ENCODE measurements at regions not wholly inside any gene's neighbourhood (a gene's known extent, or its start where the extent isn't known, plus 50 kb on each side); places are given as distances from the start of the nearest gene placed in this dataset.

GRCh38 chr7:50220273-50220672 is 84.2 kb upstream of the IKZF1 start:
- peaks cover 15% of the 10 kb centered on the region; the same call in 1 of the 2 replicates for H3K9me3 ChIP-seq
- H3K36me3 ChIP-seq (replicated peaks in 1 of 2; ENCODE audit: control insufficient read depth in 1 of 2, insufficient read depth in 2 of 2, low read length in 1 of 2): peaks cover 0 to 2% of the 10 kb centered on the region in 2 experiments
- H4K20me1 ChIP-seq (ENCODE audit: insufficient read depth): 0 out of 2 replicates have a peak, but pooled peaks cover under 1% of the 10 kb centered on the region
- 0% methylated on average over 2 of the region's 2 CpGs for WGBS (ENCODE audit: low lambda C conversion rate)
- H3K79me2 ChIP-seq (ENCODE audit: insufficient read depth): no peaks in the 10 kb centered on the region
- POLR2A ChIA-PET: no interaction called here
- no peak overlapping the region for H2AFZ ChIP-seq (ENCODE audit: low read depth)
- TF ChIP-seq ELF1 (IDR thresholded peaks at IDR 0.05): no peak
- TF ChIP-seq RCOR1 (IDR thresholded peaks at IDR 0.05; ENCODE audit: low read length): no peak
- no peak for TF ChIP-seq TCF12 (IDR thresholded peaks at IDR 0.05)
- TF ChIP-seq NRF1 (IDR thresholded peaks at IDR 0.05; ENCODE audit: low read depth, low read length): no peak
- no peak for TF ChIP-seq PBX3 (IDR thresholded peaks at IDR 0.05)
- TF ChIP-seq, protein P1, sequence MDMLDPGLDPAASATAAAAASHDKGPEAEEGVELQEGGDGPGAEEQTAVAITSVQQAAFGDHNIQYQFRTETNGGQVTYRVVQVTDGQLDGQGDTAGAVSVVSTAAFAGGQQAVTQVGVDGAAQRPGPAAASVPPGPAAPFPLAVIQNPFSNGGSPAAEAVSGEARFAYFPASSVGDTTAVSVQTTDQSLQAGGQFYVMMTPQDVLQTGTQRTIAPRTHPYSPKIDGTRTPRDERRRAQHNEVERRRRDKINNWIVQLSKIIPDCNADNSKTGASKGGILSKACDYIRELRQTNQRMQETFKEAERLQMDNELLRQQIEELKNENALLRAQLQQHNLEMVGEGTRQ (IDR thresholded peaks at IDR 0.05; ENCODE audit: borderline replicate concordance, low read depth, low read length): no peak
- no peak for TF ChIP-seq CTCF (IDR thresholded peaks at IDR 0.05)
- TF ChIP-seq EZH2phosphoT487 (IDR thresholded peaks at IDR 0.05; ENCODE audit: borderline replicate concordance, low read depth): no peak
- no peak for TF ChIP-seq SIN3A (IDR thresholded peaks at IDR 0.05; ENCODE audit: borderline replicate concordance, low read depth, low read length)
- TF ChIP-seq EP300 (IDR thresholded peaks at IDR 0.05; ENCODE audit: borderline replicate concordance in 1 of 2, low read depth in 1 of 2, low read length in 1 of 2): no peak
- TF ChIP-seq FOSL2 (IDR thresholded peaks at IDR 0.05; ENCODE audit: borderline replicate concordance, low read depth): no peak
- TF ChIP-seq SMC3 (IDR thresholded peaks at IDR 0.05; ENCODE audit: low read depth, low read length): no peak
- TF ChIP-seq RXRA (IDR thresholded peaks at IDR 0.05; ENCODE audit: borderline replicate concordance, low read depth): no peak
- TF ChIP-seq RAD21 (IDR thresholded peaks at IDR 0.05; ENCODE audit: low read length): no peak
- no peak for TF ChIP-seq FOXM1 (IDR thresholded peaks at IDR 0.05; ENCODE audit: low read depth)
- TF ChIP-seq ZBTB33 (IDR thresholded peaks at IDR 0.05; ENCODE audit: borderline replicate concordance, low read depth): no peak
- no peak for TF ChIP-seq YY1 (IDR thresholded peaks at IDR 0.05; ENCODE audit: low read depth)
- TF ChIP-seq JUND (IDR thresholded peaks at IDR 0.05): no peak
- TF ChIP-seq REST (IDR thresholded peaks at IDR 0.05; ENCODE audit: low read depth, low read length): no peak
- H3K4me3 ChIP-seq (ENCODE audit: low read depth in 2 of 2, low read length in 1 of 2): no peak overlapping the region
- no peak overlapping the region for H3K4me2 ChIP-seq
- no peaks in the 10 kb centered on the region for H3K9me2 ChIP-seq
- no peak for DNase-seq
- no peak overlapping the region for H3K9ac ChIP-seq
- no peaks in the 10 kb centered on the region for H3F3A ChIP-seq (replicated peaks; ENCODE audit: insufficient read depth)
- no peaks in the 10 kb centered on the region for H3K4me1 ChIP-seq (ENCODE audit: control insufficient read depth in 1 of 2, insufficient read depth in 2 of 2, low read depth in 1 of 2, low read length in 1 of 2)
- no peak overlapping the region for H3K27ac ChIP-seq (ENCODE audit: low read depth in 2 of 2, low read length in 1 of 2)
- H3K27me3 ChIP-seq (ENCODE audit: insufficient read depth): no peaks in the 10 kb centered on the region
- CTCF ChIA-PET: interaction anchor here (1.0 to 2.2 kb wide), 3 partner anchors 13 to 248 kb away, joined by 3 to 6 read pairs (median 5); no protein-coding TSS in a partner anchor
